Astrocyte (in vitro differentiated cells and primary cell): ENCODE measurements at regions not wholly inside any gene's neighbourhood (a gene's known extent, or its start where the extent isn't known, plus 50 kb on each side); places are given as distances from the start of the nearest gene placed in this dataset.
"Not testable (repeated sequence)": the region's sequence is repeated elsewhere in the genome, so short reads cannot be mapped to it uniquely, and the experiment has no call there.

Source experiments
- DNase-seq: peaks from one replicate; pipeline ENCODE4 v3.0.0-alpha.2; 2010; ENCODE audit warnings: low read depth
- FAIRE-seq: peaks from 2 replicates; lab custom pipeline; 2011; peaks lifted over from hg19 to GRCh38; lab: Jason Lieb, UNC
- H2AFZ ChIP-seq: 2 replicates; pipeline ENCODE4 v1.6.0; 2012; ENCODE audit warnings: low read depth, low read length, inconsistent platforms
- H3K27ac ChIP-seq: 2 replicates; pipeline ENCODE4 v1.5.1; 2011; ENCODE audit warnings: low read depth, low read length, inconsistent platforms
- H3K27me3 ChIP-seq: 2 replicates; pipeline ENCODE4 v1.6.0; 2011; ENCODE audit warnings: low read length, inconsistent platforms; ENCODE audit not compliant: insufficient read depth
- H3K36me3 ChIP-seq: 2 replicates; pipeline ENCODE4 v1.5.1; 2011; ENCODE audit warnings: low read length, inconsistent platforms; ENCODE audit not compliant: insufficient read depth
- H3K4me1 ChIP-seq: 2 replicates; pipeline ENCODE4 v1.5.1; 2011; ENCODE audit warnings: low read length, inconsistent platforms; ENCODE audit not compliant: insufficient read depth
- H3K4me2 ChIP-seq: 2 replicates; pipeline ENCODE4 v1.6.0; 2012; ENCODE audit warnings: low read length, inconsistent platforms
- H3K4me3 ChIP-seq: 2 replicates; pipeline ENCODE4 v1.5.1; 2011; ENCODE audit warnings: low read depth, mild to moderate bottlenecking, low read length, inconsistent platforms; ENCODE audit not compliant: insufficient read depth
- H3K79me2 ChIP-seq: 2 replicates; pipeline ENCODE4 v1.6.0; 2012; ENCODE audit warnings: mild to moderate bottlenecking, low read length, inconsistent platforms; ENCODE audit not compliant: insufficient read depth
- H3K9ac ChIP-seq: 2 replicates; pipeline ENCODE4 v1.6.0; 2012; ENCODE audit warnings: mild to moderate bottlenecking, low read length, inconsistent platforms
- H3K9me3 ChIP-seq: 2 replicates; pipeline ENCODE4 v1.5.1; 2012; ENCODE audit warnings: low read depth, mild to moderate bottlenecking, low read length, inconsistent platforms; ENCODE audit not compliant: insufficient read depth
- H4K20me1 ChIP-seq: 2 replicates; pipeline ENCODE4 v1.6.0; 2012; ENCODE audit warnings: low read length, inconsistent platforms; ENCODE audit not compliant: insufficient read depth
- H3K27ac Mint-ChIP-seq: one replicate; pipeline ENCODE4 v1.8.0; 2021; ENCODE audit warnings: mild to moderate bottlenecking, mixed read lengths; ENCODE audit not compliant: unreplicated experiment
- H3K27me3 Mint-ChIP-seq: one replicate; pipeline ENCODE4 v1.8.0; 2021; ENCODE audit warnings: low read depth, mixed read lengths; ENCODE audit not compliant: unreplicated experiment
- H3K36me3 Mint-ChIP-seq: one replicate; pipeline ENCODE4 v1.8.0; 2021; ENCODE audit warnings: low read depth, mixed read lengths; ENCODE audit not compliant: unreplicated experiment
- H3K4me1 Mint-ChIP-seq: one replicate; pipeline ENCODE4 v1.8.0; 2021; ENCODE audit warnings: low read depth, mixed read lengths; ENCODE audit not compliant: unreplicated experiment
- H3K4me3 Mint-ChIP-seq: one replicate; pipeline ENCODE4 v1.8.0; 2021; ENCODE audit warnings: mild to moderate bottlenecking, moderate library complexity, mixed read lengths; ENCODE audit not compliant: unreplicated experiment
- H3K9me3 Mint-ChIP-seq: one replicate; pipeline ENCODE4 v1.8.0; 2021; ENCODE audit warnings: mild to moderate bottlenecking, mixed read lengths; ENCODE audit not compliant: unreplicated experiment
- EZH2 ChIP-seq: IDR thresholded peaks from 2 replicates; pipeline ENCODE4 v1.6.1; 2012; ENCODE audit warnings: mild to moderate bottlenecking, low read length, inconsistent platforms; ENCODE audit not compliant: insufficient read depth
- TF ChIP-seq, protein P1 (sequence below): IDR thresholded peaks from 2 replicates; pipeline ENCODE4 v1.5.1; 2011; ENCODE audit warnings: low read depth, mild to moderate bottlenecking, inconsistent platforms, low read length, moderate library complexity; ENCODE audit not compliant: insufficient read depth

- H3K9me3 Mint-ChIP-seq: peaks cover 7% of the 10 kb centered on the region
- H3K36me3 Mint-ChIP-seq: no peaks in the 10 kb centered on the region
- no peak overlapping the region for H2AFZ ChIP-seq
- no peak overlapping the region for H3K4me3 Mint-ChIP-seq
- H3K9ac ChIP-seq: no peak overlapping the region
- H3K27ac Mint-ChIP-seq: no peak overlapping the region
- no peaks in the 10 kb centered on the region for H3K27me3 Mint-ChIP-seq
- no peaks in the 10 kb centered on the region for H3K36me3 ChIP-seq
- no peak overlapping the region for H3K4me3 ChIP-seq
- H3K4me1 Mint-ChIP-seq: no peaks in the 10 kb centered on the region
- H3K27me3 ChIP-seq: no peaks in the 10 kb centered on the region
- DNase-seq (no peak), FAIRE-seq (no peak)
- no peaks in the 10 kb centered on the region for H4K20me1 ChIP-seq
- no peak overlapping the region for H3K4me2 ChIP-seq
- H3K79me2 ChIP-seq: no peaks in the 10 kb centered on the region
- no peak for TF ChIP-seq EZH2
- TF ChIP-seq, protein P1, sequence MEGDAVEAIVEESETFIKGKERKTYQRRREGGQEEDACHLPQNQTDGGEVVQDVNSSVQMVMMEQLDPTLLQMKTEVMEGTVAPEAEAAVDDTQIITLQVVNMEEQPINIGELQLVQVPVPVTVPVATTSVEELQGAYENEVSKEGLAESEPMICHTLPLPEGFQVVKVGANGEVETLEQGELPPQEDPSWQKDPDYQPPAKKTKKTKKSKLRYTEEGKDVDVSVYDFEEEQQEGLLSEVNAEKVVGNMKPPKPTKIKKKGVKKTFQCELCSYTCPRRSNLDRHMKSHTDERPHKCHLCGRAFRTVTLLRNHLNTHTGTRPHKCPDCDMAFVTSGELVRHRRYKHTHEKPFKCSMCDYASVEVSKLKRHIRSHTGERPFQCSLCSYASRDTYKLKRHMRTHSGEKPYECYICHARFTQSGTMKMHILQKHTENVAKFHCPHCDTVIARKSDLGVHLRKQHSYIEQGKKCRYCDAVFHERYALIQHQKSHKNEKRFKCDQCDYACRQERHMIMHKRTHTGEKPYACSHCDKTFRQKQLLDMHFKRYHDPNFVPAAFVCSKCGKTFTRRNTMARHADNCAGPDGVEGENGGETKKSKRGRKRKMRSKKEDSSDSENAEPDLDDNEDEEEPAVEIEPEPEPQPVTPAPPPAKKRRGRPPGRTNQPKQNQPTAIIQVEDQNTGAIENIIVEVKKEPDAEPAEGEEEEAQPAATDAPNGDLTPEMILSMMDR: no peak
- no peaks in the 10 kb centered on the region for H3K4me1 ChIP-seq
- H3K9me3 ChIP-seq: peaks cover 2% of the 10 kb centered on the region
- H3K27ac ChIP-seq: no peak overlapping the region
These were observed 98.9 kb upstream of the FRMD4B start for GRCh38 chr3:69484507-69485393.

DNA sequence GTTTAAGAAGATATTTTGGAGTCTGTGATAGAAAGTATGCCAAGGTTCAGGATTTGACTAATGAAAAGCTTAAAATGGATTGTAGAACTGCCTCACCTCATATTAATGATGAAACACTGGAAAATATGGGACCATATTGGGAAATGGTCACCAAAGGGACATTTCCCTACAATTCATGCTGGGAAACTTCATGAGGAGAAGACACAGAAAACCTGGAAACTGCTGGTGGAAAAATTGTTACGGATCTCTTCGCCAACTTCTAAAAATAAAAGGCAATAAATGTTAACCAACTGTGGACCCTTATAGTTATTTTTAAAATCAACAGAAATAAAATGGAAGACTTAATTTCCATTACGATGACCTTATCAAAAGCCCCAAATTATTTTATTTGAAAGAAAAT, 97.6 kb upstream of the FRMD4B start:
- H3K4me3 ChIP-seq: no peak overlapping the region
- H4K20me1 ChIP-seq: no peaks in the 10 kb centered on the region
- H3K4me1 ChIP-seq: no peaks in the 10 kb centered on the region
- TF ChIP-seq, protein P1: no peak
- TF ChIP-seq EZH2: no peak
- H2AFZ ChIP-seq: no peak overlapping the region
- H3K4me1 Mint-ChIP-seq: no peaks in the 10 kb centered on the region
- H3K4me3 Mint-ChIP-seq: no peak overlapping the region
- no peak overlapping the region for H3K4me2 ChIP-seq
- H3K27me3 ChIP-seq: no peaks in the 10 kb centered on the region
- peaks cover 2% of the 10 kb centered on the region for H3K9me3 ChIP-seq
- H3K27ac ChIP-seq: no peak overlapping the region
- FAIRE-seq (no peak), DNase-seq (no peak)
- no peaks in the 10 kb centered on the region for H3K36me3 ChIP-seq
- H3K9ac ChIP-seq: no peak overlapping the region
- no peak overlapping the region for H3K27ac Mint-ChIP-seq
- no peaks in the 10 kb centered on the region for H3K36me3 Mint-ChIP-seq
- H3K9me3 Mint-ChIP-seq: peaks cover 8% of the 10 kb centered on the region
- H3K27me3 Mint-ChIP-seq: no peaks in the 10 kb centered on the region
- no peaks in the 10 kb centered on the region for H3K79me2 ChIP-seq

DNA sequence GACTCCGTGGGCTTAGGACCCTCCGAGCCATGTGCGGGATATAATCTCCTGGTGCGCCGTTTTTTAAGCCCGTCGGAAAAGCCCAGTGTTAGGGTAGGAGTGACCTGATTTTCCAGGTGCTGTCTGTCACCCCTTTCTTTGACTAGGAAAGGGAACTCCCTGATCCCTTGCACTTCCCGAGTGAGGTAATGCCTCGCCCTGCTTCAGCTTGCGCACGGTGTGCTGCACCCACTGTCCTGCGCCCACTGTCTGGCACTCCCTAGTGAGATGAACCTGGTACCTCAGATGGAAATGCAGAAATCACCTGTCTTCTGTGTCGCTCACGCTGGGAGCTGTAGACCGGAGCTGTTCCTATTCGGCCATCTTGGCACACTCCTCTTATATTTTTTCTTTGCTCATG, 95.1 kb upstream of the FRMD4B start:
- H3K36me3 Mint-ChIP-seq, H3K4me3 Mint-ChIP-seq, H3K36me3 ChIP-seq, H2AFZ ChIP-seq, DNase-seq, H3K4me2 ChIP-seq, H3K9ac ChIP-seq, FAIRE-seq, H3K27me3 Mint-ChIP-seq, H4K20me1 ChIP-seq, H3K4me1 Mint-ChIP-seq, H3K4me1 ChIP-seq, H3K79me2 ChIP-seq, H3K9me3 ChIP-seq, H3K4me3 ChIP-seq, H3K27ac ChIP-seq, H3K27me3 ChIP-seq, H3K27ac Mint-ChIP-seq: not testable (repeated sequence)
- H3K9me3 Mint-ChIP-seq: peaks cover 10% of the 10 kb centered on the region
